ENCODE measurements at regions not wholly inside any gene's neighbourhood (a gene's known extent, or its start where the extent isn't known, plus 50 kb on each side); places are given as distances from the start of the nearest gene placed in this dataset.
"Not testable (repeated sequence)": the region's sequence is repeated elsewhere in the genome, so short reads cannot be mapped to it uniquely, and the experiment has no call there.

GRCh38 chr14:59015482-59015881, 173.0 kb upstream of the DAAM1 start:
- no peak for ATAC-seq

DNA sequence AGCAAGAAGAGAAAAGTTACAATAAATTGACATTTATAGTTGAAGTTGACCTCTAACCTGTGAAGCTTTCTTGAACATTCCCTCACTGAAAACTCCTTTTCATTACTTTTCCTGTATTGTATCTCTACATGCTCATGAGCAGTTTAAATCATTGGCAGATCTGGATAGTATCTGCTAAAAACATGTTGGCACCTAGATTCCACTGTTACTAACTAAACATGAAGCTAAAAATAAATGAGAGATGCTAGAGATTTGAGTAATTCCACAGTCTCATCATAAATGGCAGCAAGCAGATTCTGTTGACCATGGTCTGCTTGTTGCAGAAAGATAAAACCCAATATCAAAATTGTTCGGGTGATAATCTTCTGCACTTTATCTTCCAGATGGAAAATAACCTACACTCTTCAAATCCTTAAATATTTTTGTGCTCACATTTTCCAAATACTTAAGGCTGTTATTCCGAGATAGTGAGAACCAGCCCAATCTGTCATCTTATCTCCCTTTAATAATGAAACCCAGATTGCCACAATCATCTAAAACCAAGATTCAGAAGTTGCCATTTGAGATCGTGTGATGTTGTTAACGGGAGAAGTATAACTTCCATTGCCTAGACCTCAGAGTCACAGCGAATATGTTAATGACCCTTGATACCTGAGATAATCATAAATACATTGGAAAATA, 171.0 kb upstream of the DAAM1 start:
- ATAC-seq, result no peak

DNA sequence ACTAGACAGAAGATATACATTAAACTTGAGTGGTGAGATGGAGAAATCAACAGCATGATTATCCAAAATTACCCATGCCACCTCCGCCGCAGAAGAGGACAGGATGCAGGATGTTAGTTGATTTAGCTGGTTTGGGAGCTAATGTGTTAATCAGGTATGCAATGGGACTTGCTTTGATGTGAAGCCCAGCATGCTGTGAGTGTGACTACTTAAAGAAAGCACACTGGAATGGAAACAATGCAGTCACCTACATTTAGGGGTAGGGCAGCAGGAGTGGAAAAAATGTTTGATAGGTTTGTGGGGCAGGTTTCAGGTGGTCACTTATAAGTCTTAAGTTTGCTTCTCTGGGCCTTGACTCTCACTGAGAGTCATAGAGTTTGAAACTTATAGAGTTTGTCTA, 170.0 kb upstream of the DAAM1 start:
- ATAC-seq, result no peak

DNA sequence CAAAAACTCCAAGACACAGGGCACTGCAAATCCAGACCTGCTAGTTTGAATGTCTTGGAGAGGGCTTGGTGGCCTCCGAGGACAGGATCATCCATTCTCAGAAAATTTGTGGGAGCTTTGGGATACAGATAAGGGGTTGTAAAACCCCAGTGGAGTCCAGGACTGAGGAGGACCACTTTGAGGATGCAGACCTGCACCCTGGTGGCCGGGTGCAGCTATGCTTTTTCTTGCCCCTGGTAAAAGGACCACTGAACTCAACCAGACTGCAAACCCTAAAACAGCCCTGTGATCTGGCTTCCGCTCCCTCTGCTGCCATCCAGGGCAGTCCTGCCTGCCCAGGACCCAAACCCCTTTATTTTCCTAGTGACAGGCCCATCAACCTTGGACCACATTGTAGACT, 169.5 kb upstream of the DAAM1 start:
- no peak for ATAC-seq

DNA sequence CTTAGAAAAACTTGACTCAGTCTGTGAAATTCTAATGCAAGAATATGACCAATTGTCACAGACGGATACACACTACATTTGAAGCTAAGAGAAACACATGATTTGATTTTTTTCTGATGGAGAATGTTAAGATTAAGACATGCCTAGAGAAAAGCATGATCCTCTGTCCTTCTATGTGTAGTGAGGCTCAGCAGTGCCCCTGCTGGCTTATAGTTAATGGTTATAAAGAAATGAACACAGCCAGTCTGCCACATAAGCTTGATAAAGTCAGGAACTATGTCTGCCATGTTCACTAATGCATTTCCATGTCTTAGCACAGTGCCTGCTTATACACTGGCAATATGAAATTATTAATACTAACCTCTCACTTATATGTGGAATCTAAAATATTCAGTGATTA, 168.1 kb upstream of the DAAM1 start:
- ATAC-seq, result no peak

GRCh38 chr14:59022144-59022543, 166.3 kb upstream of the DAAM1 start:
- ATAC-seq, result no peak

- no peak for ATAC-seq
Observed at GRCh38 chr14:59026081-59026480, 162.4 kb upstream of the DAAM1 start.

DNA sequence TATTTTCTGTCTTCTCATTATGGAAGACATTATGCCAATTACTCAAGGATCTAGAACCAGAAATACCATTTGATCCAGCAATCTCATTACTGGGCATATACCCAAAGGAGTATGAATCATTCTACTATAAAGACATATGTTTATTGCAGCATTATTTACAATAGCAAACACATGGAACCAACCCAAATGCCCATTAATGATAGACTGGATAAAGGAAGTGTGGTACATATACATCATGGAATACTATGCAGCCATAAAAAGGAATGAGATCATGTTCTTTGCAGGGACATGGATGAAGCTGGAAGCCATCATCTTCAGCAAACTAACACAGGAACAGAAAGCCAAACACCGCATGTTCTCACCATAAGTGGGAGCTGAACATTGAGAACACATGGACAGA, 161.8 kb upstream of the DAAM1 start:
- ATAC-seq, result not testable (repeated sequence)

DNA sequence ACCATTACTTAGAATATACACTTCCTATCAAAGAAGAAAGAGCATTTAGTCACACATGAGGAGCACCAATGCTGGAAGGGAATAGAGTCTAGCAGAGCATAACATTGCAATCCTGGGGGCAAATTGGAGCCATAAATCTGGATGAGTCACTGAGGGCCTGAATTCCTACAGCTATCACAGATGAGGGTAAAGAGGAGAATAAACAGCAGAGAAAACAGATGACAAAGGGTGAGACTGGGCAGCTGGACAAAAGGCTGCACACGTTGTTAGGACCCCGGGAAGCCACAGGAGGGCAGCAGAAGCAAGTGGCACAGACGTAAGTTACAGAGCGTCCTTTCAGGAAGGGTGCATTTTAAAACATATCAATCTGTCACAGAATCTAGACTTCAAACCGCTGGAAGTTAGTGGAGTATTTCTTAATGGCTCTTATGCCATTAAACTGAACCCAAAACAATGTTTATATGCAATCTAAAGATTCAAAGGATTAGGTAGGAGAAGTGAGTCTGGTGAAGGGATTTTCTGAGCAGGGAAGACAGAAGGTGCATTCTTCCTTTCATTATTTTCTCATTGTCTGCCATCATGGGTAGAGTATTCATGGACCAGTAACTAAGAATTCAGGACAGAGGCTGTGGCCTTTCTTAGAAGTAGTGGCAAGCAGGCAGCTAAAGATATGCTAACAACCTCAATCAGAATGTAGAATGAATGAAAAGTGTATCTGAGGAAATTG, 159.8 kb upstream of the DAAM1 start:
- peak; percentile 72 for ATAC-seq

DNA sequence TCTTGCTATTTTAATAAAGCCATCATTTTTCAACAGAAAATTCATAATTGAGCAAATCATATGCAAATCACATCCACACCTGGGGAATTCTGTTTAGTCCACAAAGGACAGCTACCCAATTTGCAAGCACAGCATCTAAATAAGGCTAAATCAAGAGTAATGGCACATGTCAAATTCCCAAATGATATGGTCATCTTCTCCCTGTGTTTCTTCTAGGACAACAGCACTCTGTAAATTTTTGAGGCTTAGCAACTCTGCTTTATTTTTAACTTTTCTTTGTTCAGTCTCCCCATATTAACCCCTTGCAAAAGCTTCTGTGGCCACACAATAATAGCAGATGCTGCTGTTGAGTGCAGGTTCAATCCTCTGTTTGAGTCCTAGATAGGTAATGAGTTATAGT, 155.6 kb upstream of the DAAM1 start:
- ATAC-seq, result no peak

DNA sequence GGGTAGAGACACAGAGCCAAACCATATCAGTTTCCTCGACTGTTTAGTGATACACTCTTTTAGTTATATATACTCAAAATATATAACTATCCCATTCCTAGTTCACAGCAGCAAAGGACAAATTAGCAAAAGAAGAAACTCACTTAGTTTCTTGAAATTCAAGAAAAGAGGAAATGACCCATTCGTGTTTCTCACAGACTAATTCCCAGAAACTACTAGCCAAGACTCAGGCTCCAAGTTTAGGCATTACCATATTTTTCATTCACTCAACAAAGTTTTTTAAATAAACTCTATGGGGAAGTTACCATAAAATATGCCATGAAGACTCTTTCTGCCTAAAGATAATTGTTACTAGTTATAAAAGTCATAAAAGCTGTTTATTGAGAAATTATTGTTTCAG, 152.3 kb upstream of the DAAM1 start:
- ATAC-seq, result no peak

GRCh38 chr14:59037086-59037485, 151.4 kb upstream of the DAAM1 start:
- ATAC-seq, result peak; percentile 42

- ATAC-seq, result no peak
Observed at GRCh38 chr14:59037620-59038019, 150.8 kb upstream of the DAAM1 start.

GRCh38 chr14:59038746-59039145, 149.7 kb upstream of the DAAM1 start:
- no peak for ATAC-seq

- ATAC-seq, result no peak
Observed at GRCh38 chr14:59041308-59041707, 147.2 kb upstream of the DAAM1 start.

- ATAC-seq, result no peak
Observed at GRCh38 chr14:59044707-59045106, 143.8 kb upstream of the DAAM1 start.

GRCh38 chr14:59046746-59047145, 141.7 kb upstream of the DAAM1 start:
- ATAC-seq, result no peak

DNA sequence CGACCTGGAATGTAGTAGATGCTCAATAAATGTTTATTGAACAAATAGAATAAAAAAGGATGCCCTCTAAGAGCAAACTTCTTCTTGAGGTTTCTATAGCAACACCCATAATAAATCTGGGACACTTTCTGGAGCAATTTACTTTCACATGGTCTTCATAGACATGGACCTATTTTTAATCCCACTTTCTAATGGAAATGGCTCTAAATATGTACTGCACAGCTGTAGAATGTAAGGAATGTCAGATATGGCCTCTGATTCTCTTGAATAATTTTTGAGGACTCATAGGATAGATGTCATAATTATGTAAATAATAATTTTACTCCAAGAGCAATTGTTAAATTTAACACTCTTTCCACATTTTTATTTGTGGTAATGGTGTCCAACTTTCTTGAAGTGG, 133.5 kb upstream of the DAAM1 start:
- no peak for ATAC-seq

DNA sequence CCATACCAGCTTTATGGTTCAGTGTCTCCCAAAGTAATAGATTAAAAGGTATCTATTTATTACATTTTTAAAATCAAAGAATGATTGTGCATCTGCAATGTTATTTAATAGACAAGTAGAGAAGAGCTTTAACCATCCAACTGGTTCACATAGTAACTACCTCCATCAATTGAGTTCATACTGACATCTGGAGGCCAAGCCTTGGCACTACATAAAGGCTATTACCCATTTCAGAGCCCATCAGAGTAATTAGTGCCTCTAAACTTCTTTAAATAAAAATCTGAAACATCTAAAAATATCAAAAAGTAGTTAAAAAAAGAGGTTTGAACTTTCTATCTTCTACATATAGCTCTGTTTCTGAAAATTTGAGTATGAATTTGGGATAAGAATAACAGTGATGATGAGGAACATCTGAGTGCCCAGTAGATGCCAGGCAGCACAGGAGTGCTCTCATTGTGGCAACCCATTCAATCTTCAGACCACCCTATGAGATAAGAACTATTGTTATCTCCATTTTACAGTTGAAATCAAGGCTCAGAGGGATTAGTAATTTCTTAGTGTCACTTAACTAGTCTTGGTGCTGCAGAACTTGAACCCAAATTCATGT, 132.9 kb upstream of the DAAM1 start:
- ATAC-seq, result peak; percentile 57

- ATAC-seq, result no peak
Observed at GRCh38 chr14:59057551-59057950, 130.9 kb upstream of the DAAM1 start.

- ATAC-seq, result not testable (repeated sequence)
Observed at GRCh38 chr14:59058776-59059175, 129.7 kb upstream of the DAAM1 start.

DNA sequence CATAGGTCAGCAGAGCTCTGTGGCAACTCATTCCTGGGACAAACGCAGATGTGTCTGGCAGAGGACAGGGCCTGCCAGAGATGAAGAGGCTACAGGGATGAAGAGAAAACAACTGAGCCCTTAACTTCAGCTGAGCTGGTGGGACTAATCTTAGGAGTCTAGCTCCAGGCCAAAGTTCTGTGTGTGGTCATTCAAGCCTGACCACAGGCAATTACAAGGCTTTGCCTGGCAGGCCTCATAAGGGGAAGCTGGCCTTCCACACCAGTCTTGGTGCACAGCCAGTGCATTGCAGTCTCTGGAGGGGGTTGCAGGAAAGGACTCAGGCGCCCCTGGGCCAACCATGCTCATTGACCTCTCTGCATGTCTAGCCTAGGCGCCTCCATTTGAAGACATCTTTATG, 127.6 kb upstream of the DAAM1 start:
- no peak for ATAC-seq

- no peak for ATAC-seq
Observed at GRCh38 chr14:59061292-59061691, 127.2 kb upstream of the DAAM1 start.

DNA sequence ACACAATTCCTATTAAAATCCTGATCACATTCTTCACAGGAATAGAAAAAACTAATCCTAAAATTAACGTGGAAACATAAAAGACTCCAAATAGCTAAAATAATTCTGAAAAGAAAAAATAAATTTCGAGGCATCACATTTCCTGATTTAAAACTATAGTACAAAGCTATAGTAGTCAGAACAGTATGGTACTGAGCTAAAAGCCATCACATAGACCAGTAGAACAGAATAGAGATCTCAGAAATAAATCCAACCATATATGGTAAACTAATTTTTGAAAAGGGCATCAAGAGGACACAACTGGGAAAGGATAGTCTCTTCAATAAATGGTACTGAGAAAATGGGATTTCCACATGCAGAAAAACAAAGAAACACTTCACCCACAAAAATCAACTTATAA, 125.2 kb upstream of the DAAM1 start:
- no peak for ATAC-seq

Data from esophagus mucosa (tissue), 1 donor.